Right atrium auricular region (tissue), 2 donors: ENCODE measurements at regions not wholly inside any gene's neighbourhood (a gene's known extent, or its start where the extent isn't known, plus 50 kb on each side); places are given as distances from the start of the nearest gene placed in this dataset.
"Not testable (repeated sequence)": the region's sequence is repeated elsewhere in the genome, so short reads cannot be mapped to it uniquely, and the experiment has no call there.

Experiments
- DNase-seq: peaks from one replicate; pipeline ENCODE4 v3.0.0-alpha.2; 2019; ENCODE audit warnings: low spot score
- H3K27ac ChIP-seq, 2 donors: fragments of 200-600 bp; sonication (generic); 1 replicate in 1 of 2; 2 replicates in 1 of 2; pipeline ENCODE4 v1.5.1; 2016 to 2019
- H3K27me3 ChIP-seq, 2 donors: fragments of 200-600 bp; sonication (generic); one replicate each; pipeline versions ENCODE4 v1.5.1 to v1.6.0; 2017 to 2019
- H3K36me3 ChIP-seq: fragments of 200-600 bp; sonication (generic); one replicate; pipeline ENCODE4 v1.5.1; 2016
- H3K4me1 ChIP-seq, 2 donors: fragments of 200-600 bp; sonication (generic); one replicate each; pipeline versions ENCODE4 v1.5.1 to v1.6.0; 2017 to 2019
- H3K4me3 ChIP-seq, 2 donors: fragments of 200-600 bp; sonication (generic); 1 replicate in 1 of 2; 2 replicates in 1 of 2; pipeline ENCODE4 v1.5.1; 2017 to 2019; ENCODE audit warnings: mild to moderate bottlenecking in 1 of 2, moderate library complexity in 1 of 2
- H3K9me3 ChIP-seq, 2 donors: fragments of 200-600 bp; sonication (generic); one replicate each; pipeline ENCODE4 v1.5.1; 2019
- TF ChIP-seq, protein P1 (sequence below), 2 donors: fragments of 200-600 bp; sonication (generic); IDR thresholded peaks; one replicate each; pipeline ENCODE4 v1.5.1; 2019; ENCODE audit warnings: antibody characterized with exemption in 2 of 2

DNA sequence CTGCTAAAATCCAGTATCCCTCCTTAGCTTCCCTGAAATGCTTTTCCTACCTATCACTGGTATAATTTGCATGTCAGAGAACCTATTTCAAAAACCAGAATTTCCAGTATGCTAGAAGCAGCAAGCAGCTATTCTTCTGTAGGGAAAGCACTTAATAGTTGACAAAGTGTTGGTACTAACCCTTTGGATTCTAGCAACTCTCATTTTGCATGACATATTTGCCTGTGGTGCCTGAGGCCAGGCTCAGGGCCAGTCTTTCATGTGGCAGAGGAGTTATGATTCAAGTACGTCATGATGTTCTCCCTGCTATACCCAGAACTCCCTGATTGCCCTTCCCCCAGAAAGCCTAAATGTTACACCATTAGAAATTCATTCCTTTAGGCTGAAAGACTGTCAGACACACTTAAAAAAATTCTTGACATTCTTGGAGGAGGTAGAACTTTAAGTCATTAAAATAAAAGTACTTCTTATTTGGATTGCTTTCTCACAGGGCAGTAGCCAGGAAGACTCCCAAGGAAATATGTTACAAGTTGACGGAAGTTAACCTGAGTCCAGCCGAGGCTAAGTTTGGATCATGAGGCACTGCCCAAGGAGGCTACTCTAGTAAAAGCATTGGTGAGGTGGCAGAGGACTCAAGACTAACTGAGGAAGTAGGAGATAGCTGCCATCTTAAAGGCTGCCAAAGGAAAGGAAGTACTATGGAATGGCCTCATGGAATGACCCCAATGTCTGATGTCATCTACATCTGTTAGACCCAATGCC, 298.4 kb upstream of the SPAG17 start:
- Histone ChIP-seq H3K4me1 (no peaks in the 10 kb centered on the region), H3K4me3 (no peak overlapping the region), H3K27ac (no peak overlapping the region), H3K27me3 (no peaks in the 10 kb centered on the region), H3K36me3 (no peaks in the 10 kb centered on the region), H3K9me3 (no peaks in the 10 kb centered on the region)
- TF ChIP-seq, protein P1, sequence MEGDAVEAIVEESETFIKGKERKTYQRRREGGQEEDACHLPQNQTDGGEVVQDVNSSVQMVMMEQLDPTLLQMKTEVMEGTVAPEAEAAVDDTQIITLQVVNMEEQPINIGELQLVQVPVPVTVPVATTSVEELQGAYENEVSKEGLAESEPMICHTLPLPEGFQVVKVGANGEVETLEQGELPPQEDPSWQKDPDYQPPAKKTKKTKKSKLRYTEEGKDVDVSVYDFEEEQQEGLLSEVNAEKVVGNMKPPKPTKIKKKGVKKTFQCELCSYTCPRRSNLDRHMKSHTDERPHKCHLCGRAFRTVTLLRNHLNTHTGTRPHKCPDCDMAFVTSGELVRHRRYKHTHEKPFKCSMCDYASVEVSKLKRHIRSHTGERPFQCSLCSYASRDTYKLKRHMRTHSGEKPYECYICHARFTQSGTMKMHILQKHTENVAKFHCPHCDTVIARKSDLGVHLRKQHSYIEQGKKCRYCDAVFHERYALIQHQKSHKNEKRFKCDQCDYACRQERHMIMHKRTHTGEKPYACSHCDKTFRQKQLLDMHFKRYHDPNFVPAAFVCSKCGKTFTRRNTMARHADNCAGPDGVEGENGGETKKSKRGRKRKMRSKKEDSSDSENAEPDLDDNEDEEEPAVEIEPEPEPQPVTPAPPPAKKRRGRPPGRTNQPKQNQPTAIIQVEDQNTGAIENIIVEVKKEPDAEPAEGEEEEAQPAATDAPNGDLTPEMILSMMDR (IDR thresholded peaks at IDR 0.05), result no peak
- DNase-seq, result no peak

DNA sequence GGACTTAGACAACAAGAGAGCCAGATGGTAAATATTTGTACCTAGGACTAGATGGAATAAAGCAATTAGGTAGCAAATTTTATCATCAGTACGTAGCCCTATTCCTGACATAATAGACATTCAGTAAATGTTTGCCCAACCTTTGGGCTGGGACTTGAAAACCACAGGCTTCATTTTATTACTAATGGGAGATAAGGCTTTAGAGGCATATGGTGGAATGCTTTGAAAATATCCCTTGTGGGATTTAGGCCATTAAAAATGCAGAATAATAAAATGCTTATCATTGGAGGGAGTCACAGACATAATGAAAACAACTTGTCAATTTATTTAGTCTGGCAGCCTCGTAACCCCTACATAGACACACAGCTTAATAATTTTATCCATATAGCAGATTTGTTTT, 296.1 kb upstream of the SPAG17 start:
- TF ChIP-seq, protein P1 (IDR thresholded peaks at IDR 0.05), result no peak
- no peaks in the 10 kb centered on the region for H3K4me1 ChIP-seq
- DNase-seq, result no peak
- no peaks in the 10 kb centered on the region for H3K27me3 ChIP-seq
- no peaks in the 10 kb centered on the region for H3K9me3 ChIP-seq
- H3K4me3 ChIP-seq, result no peak overlapping the region
- no peaks in the 10 kb centered on the region for H3K36me3 ChIP-seq
- H3K27ac ChIP-seq, result no peak overlapping the region

DNA sequence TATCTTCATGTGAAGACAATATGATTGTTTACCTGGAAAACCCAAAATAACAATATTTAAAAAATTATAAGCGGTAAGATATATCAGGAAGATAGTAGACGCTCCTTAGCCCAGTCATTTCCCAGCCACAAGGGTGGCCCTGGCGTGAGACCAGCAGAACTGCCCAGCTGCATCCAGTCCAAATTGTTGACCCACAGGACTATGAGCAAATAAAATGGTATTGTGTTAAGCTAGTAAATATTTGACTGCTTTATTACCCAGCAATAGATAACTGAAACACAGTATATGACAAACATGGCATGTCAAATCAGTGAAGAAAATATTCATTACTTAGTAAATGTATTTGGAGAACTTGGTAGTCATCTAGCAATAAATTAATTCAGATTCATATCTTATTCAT, 294.3 kb upstream of the SPAG17 start:
- Histone ChIP-seq H3K4me3 (no peak overlapping the region), H3K27me3 (no peaks in the 10 kb centered on the region), H3K36me3 (no peaks in the 10 kb centered on the region), H3K4me1 (no peaks in the 10 kb centered on the region), H3K9me3 (no peaks in the 10 kb centered on the region), H3K27ac (no peak overlapping the region)
- no peak for DNase-seq
- TF ChIP-seq, protein P1 (IDR thresholded peaks at IDR 0.05), result no peak

DNA sequence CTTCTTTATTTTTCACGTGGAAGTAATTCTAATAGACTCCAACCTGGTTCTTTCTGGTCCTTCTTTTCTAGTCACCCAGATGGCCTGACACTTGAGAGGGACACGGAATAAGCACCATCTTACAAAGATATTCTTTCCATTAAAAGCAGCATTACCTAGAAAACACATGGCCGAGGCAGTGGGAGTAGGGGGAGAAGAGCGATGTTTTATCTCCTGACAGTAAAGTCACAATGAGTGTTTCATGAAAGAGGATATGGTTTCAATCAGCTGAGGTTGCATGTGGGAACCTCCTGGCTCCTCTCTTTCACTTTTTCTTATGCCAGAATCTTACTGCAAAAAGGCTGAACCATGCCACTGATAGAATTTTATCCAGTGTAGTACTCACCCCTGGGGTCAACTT, 288.8 kb upstream of the SPAG17 start:
- no peaks in the 10 kb centered on the region for H3K27me3 ChIP-seq
- H3K4me3 ChIP-seq, result no peak overlapping the region
- no peaks in the 10 kb centered on the region for H3K4me1 ChIP-seq
- TF ChIP-seq, protein P1 (IDR thresholded peaks at IDR 0.05), result no peak
- no peaks in the 10 kb centered on the region for H3K9me3 ChIP-seq
- no peaks in the 10 kb centered on the region for H3K36me3 ChIP-seq
- DNase-seq, result no peak
- no peak overlapping the region for H3K27ac ChIP-seq

DNA sequence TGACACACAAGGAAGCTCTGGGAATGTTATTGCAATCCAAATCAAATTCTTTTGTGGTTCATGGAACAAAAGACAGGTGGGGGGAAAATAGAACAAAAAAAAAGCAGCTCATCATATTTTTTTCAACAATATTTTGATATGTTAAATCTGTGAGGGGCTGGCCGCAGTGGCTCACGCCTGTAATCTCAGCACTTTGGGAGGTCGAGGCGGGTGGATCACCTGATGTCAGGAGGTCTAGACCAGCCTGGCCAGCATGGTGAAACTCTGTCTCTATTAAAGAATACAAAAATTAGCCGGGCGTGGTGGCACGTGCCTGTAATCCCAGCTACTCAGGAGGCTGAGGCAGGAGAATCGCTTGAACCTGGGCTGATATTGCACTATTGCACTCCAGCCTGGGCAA, 279.4 kb upstream of the SPAG17 start:
- H3K4me1 ChIP-seq, DNase-seq: not testable (repeated sequence)
- H3K9me3 ChIP-seq, result peaks cover 0 to 25% of the 10 kb centered on the region in 2 donors

DNA sequence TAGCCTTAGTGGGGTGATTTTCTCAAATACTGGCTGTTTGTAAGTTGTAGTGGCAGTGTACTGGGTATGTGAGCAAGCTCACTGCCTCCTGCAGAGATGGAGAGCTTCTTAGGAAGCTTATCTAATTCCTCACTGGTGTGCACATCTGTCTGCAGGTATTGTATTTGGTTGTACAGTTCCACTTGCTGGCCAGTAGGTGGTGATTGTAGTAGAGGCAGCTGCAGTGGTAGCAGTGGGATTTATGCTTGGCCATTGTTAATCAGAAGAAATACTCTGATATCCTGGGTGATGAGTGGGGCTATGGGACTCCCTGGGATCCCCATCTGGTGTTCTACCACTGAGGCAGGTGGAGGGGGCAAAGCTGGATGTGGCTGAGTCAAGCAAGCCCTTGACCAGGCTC, 276.1 kb upstream of the SPAG17 start:
- Histone ChIP-seq H3K36me3 (no peaks in the 10 kb centered on the region), H3K9me3 (peaks cover 0 to 28% of the 10 kb centered on the region in 2 donors), H3K4me3 (no peak overlapping the region), H3K27ac (no peak overlapping the region), H3K27me3 (no peaks in the 10 kb centered on the region), H3K4me1 (no peaks in the 10 kb centered on the region)
- TF ChIP-seq, protein P1 (IDR thresholded peaks at IDR 0.05), result no peak
- no peak for DNase-seq

More for the DNA sequence above, 279.4 kb upstream of the SPAG17 start:
- not testable (repeated sequence) for H3K4me3 ChIP-seq, H3K27me3 ChIP-seq, H3K27ac ChIP-seq, H3K36me3 ChIP-seq
